ENCODE measurements at regions not wholly inside any gene's neighbourhood (a gene's known extent, or its start where the extent isn't known, plus 50 kb on each side); places are given as distances from the start of the nearest gene placed in this dataset.
"Not testable (repeated sequence)": the region's sequence is repeated elsewhere in the genome, so short reads cannot be mapped to it uniquely, and the experiment has no call there.

GRCh38 chr22:22374163-22374562 lies 129.6 kb downstream of the VPREB1 start:
- no peak for DNase-seq

GRCh38 chr22:22374579-22374978 lies 130.0 kb downstream of the VPREB1 start:
- DNase-seq, result no peak

DNA sequence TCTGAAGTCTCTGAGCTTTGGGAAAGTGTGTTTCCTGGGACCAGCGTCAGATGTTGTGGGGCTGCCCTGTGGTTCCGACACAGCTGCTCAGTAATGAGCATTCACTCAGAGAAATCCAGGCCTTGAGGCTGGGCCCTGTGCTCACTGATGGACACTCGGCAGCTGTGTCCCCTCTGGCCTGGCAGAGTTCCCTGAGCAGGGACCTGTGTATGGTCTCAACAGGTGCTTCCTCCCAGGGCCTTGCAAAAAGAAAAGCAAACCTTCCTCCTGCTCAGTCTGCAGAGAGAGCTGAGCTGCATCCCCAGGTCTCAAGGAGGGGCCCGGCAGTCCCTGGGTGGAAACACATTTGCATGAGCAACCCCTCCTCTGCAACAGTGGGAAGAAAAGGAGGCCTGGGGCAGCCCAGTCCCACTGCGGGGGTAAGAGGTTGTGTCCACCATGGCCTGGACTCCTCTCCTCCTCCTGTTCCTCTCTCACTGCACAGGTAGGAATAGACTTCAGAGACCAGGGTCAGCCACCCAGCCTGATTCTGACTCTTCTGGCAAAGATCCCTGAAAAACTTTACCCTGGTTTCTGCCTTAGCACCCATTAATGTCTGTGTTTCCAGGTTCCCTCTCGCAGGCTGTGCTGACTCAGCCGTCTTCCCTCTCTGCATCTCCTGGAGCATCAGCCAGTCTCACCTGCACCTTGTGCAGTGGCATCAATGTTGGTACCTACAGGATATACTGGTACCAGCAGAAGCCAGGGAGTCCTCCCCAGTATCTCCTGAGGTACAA lies 131.2 kb downstream of the VPREB1 start:
- DNase-seq, result no peak

DNA sequence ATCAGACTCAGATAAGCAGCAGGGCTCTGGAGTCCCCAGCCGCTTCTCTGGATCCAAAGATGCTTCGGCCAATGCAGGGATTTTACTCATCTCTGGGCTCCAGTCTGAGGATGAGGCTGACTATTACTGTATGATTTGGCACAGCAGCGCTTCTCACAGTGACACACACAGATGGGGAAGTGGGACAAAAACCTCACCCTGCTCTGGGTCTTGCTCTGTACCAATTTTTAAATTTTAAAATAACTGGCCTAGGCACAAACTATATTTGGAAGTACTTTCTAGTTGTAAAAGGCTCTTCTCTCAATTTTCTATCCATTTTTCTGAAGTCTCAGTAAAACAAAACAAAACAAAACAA lies 131.7 kb downstream of the VPREB1 start:
- no peak for DNase-seq

DNA sequence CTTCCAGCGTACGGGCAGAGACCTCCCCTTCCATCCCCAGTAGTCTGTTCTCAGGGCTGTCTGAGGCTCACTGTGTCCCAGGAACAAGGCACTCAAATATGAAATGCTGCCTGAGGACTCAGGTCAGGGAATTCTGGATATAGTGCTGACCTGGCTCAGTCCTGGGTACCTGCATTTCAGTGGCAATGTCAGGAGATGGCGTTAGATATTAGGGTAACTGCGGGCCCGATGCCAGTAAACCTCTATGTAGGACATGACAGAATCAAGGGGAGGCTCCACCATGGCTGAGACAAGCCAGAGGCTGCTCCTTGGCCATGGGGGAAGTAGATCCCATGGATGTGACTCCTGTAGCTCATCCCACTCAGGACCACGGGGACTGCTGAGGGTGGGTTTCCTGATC lies 131.7 kb downstream of the ZNF280B start:
- not testable (repeated sequence) for DNase-seq

DNA sequence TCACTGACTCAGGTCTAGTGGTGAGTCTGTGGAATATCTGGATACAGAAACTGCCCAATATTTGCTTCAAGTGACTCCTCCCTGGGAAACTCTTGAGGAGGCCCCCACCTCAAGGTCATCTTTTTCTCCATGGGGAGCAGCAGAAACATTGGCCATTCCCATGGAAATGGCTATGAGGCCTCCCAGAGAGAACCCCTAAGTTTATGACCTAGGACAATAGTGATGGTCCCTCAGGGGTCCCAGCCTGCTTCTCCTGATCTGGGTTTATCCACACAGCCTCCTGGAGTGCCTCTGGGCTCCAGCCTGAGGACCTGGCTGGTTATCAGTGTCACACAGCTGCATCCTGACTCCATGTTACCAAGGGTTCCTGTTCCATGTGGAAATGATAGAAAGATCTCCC lies 131.2 kb downstream of the ZNF280B start:
- DNase-seq, result no peak

- DNase-seq, result no peak
Measured at GRCh38 chr22:22378446-22379415, 129.8 kb downstream of the ZNF280B start.

DNA sequence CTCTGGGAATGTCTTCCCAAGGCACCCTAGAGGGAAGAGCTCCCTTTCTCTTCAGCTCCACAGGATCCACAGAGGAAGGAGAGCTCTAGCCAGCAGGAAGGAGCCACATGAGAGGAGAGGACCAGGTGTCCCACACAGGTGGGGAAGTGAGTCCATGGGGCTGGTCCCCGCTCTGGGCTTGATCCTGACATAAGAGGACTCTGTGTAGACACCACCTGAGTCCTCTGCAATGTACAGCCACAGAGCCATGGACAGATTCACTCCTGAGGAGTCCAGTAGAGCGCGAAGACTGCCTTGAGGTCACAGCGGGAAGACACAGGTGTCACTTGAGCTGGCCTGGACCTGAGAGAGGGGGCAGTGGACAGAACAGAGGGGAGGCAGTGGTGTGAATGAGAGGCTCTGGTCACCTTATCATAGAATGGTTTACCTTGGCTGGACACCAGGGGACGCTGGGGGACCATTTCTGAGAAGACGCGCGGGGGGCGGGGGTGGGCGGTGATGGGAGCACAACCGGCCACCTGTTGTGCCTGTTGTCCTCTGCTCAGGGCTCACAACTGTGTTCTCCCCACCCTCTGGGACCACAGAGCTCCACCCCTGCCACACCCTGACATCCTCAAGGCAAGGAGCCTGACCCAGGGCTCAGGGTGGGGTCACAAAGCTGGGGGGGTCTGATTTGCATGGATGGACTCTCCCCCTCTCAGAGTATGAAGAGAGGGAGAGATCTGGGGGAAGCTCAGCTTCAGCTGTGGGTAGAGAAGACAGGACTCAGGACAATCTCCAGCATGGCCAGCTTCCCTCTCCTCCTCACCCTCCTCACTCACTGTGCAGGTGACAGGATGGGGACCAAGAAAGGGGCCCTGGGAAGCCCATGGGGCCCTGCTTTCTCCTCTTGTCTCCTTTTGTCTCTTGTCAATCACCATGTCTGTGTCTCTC lies 128.2 kb downstream of the ZNF280B start:
- DNase-seq, result no peak

- not testable (repeated sequence) for DNase-seq
Measured at GRCh38 chr22:22381292-22381691, 127.2 kb downstream of the ZNF280B start.

GRCh38 chr22:22384267-22384666 lies 124.3 kb downstream of the ZNF280B start:
- no peak for DNase-seq

- no peak for DNase-seq
Measured at GRCh38 chr22:22384668-22385244, 123.8 kb downstream of the ZNF280B start.

DNA sequence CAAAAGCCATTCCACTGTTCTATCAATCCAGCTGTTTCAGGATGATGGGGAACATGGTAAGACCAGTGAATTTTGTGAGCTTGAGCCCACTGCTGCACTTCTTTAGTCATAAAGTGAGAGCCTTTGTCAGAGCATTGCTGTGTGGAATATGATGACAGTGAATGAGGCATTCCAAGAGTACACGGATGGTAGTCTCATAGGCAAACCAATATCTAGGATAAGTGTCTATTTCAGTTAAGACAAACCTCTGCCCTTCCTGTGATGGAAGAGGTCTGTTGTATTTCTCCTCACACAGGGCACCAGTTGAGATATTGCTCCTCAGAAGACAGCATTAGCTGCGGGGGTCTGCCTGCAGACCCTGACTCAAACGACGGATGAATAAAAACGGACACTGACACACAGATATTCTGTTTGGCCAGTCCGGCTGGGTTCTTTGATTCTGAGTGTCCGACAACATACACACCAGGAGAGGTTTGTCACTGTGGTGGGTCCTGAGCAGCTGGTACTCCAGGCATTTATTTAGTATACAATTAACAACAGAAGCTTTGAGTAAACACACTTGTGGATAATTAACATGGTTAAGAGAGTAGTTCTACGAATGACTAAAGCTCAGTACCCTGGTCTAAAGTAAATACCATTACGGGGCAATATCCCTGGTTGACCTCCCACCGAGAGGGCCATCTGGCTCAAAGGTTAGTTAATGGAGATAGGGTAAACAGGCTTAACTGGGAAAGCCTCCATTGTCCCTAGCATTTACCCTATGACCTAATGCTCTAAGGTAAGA lies 121.7 kb downstream of the ZNF280B start:
- no peak for DNase-seq

DNA sequence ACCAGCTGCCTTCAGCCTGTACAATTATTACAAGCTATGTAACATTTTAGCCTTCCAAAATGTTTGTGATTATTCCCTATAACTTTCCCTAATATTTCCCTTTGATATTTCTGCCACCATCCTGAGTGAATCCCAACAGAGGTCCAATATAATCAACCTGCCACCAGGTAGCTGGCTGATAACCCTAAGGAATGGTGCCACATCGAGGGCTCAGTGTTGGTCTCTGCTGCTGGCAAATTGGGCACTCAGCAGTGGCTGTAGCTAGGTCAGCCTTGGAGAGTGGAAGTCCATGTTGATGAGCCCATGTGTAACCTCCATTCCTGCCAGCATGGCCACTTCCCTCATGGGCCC lies 121.2 kb downstream of the ZNF280B start:
- DNase-seq, result no peak

DNA sequence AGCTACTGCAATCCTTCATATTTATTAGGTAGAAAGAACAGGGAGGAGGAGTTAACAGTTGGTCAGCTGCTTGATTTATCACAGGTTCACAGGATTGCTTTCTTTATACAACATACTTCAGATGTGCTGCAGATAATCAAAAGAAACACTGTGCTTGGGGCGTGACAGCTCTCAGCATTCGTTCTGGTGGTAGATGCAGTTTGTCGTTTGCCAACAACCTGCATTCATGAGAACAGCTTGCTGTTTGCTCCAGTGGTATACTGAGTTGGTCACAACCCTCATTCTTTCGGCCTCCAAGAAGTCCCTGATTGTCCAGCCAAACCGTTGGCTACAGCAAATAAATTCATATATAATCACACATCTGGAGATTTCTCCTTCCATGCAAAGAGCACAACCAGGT lies 120.5 kb downstream of the ZNF280B start:
- DNase-seq, result no peak

DNA sequence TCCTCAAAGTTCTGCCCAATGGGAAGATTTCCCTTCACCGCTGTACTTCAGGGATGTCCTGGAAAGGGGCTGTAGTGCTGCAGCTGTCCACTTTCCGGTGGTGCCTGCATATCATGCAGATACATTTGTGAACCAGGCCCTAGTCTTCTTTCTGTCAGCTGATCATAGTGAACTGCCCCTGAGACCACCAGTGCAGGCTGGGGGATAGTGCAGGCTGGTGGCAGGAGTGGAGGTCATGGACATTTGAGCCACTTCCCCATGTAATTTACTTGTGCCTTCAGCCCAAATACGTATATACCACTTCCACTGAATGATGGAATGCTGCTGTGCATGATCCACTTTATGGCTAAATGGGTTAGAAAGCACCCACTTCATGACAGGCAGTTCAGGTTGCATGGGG lies 120.0 kb downstream of the ZNF280B start:
- no peak for DNase-seq

- DNase-seq, result no peak
Measured at GRCh38 chr22:22389467-22389866, 119.1 kb downstream of the ZNF280B start.

DNA sequence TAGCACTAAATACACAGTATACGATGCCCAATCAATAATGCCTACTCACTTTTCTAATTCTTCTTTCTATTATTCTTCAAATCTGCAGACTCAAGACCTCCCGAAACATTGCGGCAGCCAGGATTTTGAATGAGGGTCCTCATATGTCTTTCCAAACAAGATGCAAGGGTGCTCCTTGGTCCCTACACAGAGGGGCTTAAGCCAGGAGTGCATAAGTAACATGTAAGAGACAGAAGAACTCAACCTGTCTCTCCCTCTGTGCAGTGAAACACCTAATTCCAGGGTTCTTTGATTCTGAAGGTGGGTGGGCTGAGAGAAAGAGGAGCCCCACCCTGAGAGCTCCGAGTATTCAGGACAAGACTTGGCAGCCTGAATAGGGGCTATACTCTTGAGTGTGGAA lies 117.6 kb downstream of the ZNF280B start:
- DNase-seq, result no peak

GRCh38 chr22:22391543-22391942 lies 117.0 kb downstream of the ZNF280B start:
- no peak for DNase-seq

DNA sequence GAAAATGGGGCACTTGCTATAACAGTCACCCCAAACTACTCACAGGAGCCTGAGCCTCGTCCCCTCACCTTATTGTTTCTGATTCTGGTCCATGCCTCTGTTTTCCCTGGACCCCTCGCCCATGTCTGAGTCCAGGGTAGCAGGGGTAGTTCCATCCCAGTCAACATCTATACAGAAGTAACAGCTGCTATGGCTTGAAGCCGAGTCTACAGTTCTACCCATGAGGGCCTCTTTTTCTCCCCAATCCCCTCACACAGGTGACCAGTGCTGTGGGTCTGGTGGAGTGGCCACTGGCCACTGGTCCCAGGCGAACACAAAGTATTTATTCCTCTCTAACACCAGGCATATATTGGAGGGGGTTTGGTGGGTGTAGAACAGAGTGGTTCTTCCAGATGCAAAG lies 116.4 kb downstream of the ZNF280B start:
- DNase-seq, result no peak

- no peak for DNase-seq
Measured at GRCh38 chr22:22394591-22394990, 114.0 kb downstream of the ZNF280B start.

DNA sequence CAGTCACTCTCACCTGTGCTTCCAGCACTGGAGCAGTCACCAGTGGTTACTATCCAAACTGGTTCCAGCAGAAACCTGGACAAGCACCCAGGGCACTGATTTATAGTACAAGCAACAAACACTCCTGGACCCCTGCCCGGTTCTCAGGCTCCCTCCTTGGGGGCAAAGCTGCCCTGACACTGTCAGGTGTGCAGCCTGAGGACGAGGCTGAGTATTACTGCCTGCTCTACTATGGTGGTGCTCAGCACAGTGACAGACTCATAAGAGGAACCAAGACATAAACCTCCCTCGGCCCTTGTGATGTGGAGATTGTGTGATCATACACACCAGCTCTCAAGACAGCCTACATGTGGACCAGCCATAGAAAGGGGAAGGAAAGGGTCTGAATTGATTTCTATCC lies 113.3 kb downstream of the ZNF280B start:
- no peak for DNase-seq

Measured in skin of body (tissue), 1 donor.